Activated CD4-positive, alpha-beta T cell treated with anti-CD3 and anti-CD28 coated beads for 48 hours (primary cell): ENCODE measurements at regions not wholly inside any gene's neighbourhood (a gene's known extent, or its start where the extent isn't known, plus 50 kb on each side); places are given as distances from the start of the nearest gene placed in this dataset.
"Not testable (repeated sequence)": the region's sequence is repeated elsewhere in the genome, so short reads cannot be mapped to it uniquely, and the experiment has no call there.

Source experiments
- DNase-seq: peaks from one replicate; pipeline ENCODE4 v3.0.0-alpha.2; 2020

DNA sequence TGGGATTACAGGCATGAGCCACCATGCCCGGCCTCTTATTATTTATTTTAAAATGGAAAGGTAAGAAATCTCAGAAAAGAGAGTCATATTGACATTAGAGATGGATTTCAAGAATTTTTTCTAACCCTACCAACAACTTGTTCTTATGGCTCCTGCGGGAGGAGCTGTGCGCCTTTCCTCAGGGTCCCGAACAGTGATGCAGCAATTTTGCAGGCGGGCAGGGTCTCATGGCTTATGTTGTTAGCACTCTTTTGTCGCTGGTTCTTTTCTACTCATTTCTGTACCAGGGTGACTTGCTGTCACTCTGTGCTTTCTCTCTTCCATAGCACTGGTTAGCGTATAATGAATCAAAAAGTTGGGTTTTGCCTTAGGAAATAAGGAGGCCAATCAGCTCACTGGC, 148.8 kb upstream of the DLGAP1 start:
- no peak for DNase-seq

DNA sequence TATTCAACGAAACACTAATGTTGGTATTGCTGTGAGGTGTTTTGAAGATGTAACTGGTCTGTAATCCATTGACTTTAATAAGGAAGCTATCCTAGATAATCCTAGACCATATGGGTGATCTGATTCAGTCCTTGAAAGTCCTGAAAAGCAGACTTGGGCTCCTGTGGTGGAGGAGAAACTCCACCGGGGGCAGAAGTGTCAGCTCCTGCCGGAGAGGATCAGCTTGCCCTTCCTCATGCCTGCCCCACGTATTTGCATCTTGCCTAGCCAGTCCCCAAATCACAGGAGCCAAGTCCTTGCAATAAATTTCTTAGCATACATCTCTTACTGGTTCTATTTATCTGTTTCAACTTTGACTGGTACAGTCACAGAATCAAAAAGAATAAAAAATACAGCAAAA, 144.2 kb upstream of the DLGAP1 start:
- DNase-seq = no peak

DNA sequence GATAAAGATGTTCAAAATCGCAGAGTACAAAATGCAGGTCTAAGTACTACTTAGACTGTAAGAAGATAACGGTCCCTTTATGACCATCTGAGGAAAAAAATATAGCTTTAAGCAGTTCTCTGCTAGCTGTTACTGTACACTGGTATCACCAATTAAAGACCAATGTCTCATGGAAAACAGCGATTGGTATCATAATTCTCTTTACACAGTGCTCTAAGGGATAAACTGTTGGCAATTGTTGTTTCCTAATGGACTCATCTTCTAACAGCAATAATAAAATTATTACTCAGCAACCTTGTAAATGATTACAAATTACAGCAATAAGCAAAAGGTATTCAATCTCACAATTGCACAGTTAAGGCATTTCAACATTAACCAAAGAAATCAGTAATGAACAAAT, 142.2 kb upstream of the DLGAP1 start:
- no peak for DNase-seq

DNA sequence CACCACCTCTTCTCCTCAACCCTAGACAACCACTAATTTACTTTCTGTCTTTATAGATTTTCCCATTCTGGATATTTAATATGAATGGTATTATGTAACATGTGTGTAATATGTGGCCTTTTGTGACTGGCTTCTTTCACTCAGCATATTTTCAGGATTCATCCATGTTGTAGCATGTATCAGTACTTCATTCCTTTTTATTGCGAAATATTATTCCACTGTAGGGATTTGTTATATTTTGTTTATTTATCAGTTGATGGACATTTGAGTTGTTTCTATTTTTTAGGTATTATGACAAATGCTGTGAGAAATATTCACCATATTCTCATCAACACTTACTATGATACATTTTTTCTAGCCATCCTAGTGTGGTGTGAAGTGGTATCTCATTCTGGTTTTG, 138.8 kb upstream of the DLGAP1 start:
- DNase-seq = no peak

DNA sequence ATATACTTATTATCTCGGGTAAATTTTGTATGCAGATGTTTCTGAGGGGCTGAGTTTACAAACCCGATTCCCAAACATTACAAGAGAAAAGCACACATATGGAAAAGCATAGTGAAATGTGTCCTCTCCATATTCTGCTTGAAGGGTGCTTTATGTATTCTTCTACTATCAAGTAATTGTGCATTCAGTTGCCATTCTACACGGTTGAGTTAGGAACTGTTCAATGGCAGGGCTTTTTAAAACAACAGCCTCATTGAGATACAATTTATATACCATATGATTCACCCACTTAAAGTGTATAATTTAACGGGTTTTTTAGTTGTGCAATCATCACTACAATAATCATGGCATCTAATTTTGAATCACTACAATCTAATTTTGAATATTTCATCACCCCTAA, 138.4 kb upstream of the DLGAP1 start:
- no peak for DNase-seq

DNA sequence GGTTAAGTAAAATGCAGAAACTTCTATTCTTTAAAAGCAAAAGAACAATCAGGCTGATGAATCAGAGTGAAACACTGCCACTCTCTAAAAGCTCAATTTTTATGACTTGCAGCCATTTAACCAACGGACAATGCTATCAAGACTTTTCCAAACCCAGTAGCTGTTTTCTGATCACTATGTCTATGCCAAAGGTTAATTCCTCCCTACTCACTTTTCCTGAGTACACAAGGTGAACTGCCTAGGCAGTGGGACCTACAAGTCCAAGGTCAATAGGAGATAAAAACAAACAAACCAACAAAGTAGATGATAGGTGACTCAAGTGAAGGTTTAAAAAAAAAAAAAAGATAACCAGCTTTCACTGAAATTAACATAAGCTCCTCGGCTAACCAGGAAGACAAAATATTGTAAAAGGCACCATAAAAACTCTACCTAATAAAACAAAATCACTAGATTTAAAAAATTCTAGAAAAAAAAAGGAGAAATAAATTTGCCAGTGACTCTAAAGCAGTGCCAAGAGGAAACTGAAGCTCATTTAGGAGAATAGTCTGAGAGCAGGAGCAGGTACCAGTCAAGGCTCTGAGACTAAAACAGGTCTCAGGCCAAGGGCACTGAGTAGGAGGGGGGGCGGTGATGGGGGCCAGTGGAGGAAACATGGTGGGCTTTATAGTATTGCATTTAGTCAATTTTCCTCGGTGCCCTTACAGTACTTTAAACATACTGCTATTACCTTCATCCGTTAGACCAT, 134.1 kb upstream of the DLGAP1 start:
- DNase-seq = no peak

DNA sequence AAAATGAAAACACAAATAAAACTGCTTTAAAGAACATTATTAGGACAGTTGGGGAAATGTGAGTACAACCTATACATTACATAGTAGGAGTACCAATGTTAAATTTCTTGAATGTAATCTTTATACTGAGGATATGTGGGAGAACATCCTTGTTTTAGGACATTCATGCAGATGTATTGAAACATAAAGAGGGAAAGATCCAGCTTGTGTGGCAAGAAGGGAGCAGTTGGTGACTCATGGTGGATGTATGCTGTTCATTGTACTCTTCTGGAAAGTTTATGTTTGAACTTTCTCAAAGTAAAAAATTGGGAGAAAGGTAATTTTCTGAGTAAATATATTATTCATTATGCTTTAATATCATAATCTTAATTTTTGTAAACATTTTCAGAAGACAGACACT, 132.1 kb upstream of the DLGAP1 start:
- DNase-seq = no peak

DNA sequence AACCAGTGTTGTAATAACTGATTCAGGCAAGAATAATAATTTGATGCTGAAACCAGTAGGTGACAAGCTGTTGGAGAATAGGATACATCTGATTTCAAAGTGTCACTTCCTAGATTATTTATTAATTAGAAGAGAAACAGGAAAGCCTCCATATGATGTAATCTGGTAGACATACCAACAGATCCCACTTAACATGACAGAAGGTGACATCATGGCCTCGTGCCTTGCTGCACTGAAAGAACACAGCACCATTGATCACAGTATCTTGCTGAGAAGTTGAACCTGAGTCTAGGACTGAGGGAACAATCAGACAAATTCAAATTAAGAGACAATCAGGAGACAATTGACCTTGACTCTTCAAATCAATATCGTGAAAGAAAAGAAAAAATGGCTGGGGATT, 131.6 kb upstream of the DLGAP1 start:
- DNase-seq = no peak

DNA sequence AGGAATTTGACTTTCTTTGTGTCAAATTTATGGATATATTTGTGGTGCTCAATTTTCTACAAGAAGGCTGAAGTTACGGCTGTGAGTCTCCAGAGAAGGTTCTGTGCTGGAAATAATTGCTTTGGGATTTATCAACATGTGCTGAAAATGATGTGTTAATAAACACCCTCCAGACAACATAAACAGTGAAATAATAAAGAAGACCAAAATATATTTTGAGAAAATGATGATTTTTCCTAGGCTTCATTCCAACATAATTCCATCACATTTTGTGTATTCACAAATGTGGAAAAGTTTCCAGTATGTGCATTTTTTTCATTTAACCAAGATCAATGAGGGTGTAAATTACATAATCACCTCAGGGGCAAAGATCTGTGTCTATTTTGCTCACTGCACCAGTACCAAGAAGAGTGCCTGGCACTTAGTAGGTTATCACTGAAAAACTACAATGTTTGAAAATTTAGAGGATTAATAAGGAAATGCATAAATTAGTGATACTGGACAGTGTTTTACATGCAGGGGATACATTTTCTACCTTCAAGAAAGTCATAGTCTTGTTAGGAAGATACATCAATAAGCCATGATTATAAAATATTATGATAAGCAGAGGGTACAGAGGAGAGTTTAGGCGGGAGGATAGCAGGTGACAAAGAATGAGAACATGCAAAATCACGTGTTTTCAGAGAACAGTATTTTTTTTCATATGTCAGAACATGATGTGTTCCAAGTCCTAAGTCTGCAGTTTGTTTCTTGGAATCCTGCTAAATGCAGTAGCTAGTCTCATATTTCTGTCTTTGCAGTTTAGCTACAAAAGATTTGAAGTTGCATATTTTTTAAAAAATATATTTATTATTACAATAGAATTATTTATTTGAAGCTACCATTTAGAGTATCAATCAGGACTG, 127.6 kb upstream of the DLGAP1 start:
- DNase-seq = no peak

DNA sequence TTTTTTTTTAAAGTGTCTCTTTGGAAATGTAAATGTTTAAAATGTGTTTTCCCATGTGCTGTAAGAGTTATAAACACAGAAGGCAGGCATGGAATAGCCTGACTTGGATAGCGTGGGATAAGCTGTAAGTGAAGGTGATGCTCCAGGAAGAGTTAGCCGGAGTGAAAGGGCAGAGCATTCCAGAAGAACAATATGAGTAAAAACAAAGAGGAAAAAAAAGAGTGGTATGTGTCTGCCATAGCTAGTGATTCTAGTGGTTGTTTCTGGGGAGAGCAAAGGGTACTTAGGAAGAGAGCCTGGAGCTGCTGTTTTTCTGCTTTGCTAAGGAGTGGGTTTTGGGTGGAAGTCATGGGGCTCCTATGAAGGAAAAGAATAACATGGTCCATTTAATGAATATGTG, 126.9 kb upstream of the DLGAP1 start:
- DNase-seq = no peak

DNA sequence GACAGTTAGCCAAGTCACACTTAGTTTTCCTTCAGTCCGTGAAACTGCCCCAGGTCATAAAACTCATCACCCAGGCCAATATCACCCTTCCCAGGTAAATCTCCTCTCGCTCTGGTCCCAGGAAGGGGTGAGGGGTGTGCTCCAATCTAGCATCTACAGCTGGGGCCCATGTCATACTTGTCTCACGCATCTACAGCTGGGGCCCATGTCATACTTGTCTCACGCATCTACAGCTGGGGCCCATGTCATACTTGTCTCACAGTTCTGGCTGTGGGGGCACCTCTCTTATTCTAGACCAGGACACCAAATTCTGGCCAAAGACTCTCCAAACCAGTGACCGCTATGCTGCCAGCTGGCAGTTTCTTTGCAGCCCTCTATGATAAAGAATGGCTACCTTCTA, 123.3 kb upstream of the DLGAP1 start:
- no peak for DNase-seq

DNA sequence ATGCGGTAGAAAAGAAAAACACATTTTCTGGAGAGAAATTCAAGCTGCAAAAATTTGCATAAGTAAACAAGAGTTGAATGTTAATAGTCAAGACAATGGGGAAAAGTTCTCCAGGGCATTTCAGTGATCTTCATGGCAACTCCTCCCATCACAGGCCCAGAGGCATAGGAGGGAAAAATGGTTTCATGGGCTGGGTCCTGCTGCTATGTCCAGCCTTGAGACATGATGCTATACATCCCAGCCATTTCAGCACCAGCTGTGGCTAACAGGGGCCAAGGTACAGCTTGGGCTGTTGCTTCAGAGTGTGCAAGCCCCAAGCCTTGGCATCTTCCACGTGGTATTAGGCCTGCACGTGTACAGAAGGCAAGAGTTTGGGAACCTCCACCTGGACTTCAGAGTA, 118.6 kb upstream of the DLGAP1 start:
- DNase-seq = no peak

DNA sequence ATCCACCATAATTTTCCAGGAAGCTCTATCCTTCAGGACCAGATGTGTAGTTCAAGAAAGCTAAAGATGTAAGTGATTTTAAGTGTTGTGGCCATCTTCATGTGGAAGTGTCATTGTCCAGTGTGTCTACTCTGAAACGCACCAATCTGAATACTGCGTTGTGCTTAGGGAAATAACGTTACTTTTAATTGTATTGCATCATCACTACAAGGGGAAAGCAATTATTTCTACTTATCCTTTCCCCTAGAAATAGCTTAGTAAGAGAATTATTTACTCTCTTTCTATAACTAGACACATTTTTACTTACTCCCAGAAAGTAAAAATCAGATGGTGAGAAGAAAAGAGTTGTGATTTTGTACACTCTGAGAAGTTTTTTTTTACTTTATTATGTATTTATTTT, 102.4 kb upstream of the DLGAP1 start:
- no peak for DNase-seq

DNA sequence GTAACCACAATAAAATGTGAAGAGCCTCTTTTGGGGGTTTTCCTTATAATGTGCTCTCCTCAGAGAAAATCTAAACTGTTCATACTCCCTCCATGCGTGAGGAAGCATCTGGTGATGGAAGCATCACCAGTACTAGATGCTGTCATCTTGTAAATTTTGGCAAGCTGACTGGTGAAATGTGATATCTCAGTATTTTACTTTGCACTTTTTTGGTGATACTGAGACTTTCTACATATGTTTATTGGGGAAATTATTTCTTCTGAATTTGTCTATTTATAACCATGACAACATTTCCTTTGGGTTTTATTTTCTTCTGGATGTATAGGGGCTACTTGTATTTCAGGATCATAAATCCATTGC, 95.9 kb upstream of the DLGAP1 start:
- DNase-seq = no peak

DNA sequence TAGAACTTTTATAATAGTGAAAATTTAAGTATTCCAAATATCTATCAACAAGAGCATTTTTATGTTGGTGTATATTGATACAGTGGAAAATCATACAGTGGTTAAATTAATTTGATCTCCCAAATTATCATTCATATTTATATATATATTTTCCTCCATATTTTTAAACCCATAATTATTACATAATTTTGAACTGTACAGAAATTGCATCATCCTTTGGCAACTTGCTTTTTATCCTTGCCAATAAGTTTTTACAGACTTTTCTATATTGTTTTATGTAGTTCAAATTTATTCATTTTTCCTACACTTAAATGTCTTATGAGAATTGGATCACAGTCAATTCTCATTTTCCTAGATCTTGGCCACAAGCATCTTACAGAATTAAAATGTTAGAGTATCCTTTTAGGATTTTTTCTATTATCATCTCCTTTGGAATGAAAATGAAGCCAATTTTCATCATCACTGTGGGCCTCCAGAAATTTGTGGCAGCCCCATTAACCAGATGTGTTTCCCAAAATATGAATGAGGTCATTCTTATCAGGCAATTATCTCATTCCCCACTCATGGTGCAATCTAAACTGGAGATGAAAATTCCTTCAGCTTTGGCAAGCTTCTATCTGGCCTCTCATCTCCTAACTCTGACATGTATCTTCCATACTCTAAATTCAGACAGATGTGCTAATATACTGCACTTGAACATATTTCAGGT, 94.2 kb upstream of the DLGAP1 start:
- no peak for DNase-seq

DNA sequence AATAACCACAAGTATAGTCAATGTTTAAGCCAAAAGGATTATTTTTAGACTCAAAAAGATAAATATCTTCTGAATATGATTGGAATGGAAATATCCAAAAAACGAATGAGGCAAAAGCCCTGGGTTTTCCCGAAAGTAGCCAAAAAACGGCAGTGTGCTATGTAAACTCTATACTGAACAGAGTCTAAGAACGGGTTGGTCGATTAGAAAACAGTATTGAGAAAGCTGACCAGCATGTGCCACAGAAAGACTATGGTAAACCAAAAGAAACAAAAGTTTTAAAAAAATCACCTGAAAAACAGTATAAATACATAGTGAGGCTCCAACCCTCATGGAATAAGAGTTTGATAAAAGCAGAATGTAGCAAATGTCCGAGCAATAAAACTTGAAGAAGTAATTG, 92.0 kb upstream of the DLGAP1 start:
- DNase-seq = no peak

DNA sequence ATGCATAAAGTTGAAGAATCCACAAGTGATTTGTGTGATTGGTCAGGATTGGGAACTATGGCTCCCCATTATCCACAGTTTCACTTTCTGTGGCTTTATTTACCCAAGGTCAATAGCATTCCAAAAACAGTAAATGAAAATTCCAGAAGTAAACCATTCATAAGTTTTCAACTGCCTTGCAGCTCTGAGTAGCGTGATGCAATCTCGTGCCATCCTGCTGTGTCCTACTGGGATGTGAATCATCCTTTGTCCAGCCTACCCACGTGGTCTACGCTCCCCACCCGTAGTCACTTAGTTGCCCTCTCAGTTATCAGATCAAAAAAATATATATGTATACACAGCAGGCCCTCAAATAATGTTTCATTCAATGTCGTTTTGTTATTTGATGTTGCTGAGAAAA, 89.0 kb upstream of the DLGAP1 start:
- no peak for DNase-seq

DNA sequence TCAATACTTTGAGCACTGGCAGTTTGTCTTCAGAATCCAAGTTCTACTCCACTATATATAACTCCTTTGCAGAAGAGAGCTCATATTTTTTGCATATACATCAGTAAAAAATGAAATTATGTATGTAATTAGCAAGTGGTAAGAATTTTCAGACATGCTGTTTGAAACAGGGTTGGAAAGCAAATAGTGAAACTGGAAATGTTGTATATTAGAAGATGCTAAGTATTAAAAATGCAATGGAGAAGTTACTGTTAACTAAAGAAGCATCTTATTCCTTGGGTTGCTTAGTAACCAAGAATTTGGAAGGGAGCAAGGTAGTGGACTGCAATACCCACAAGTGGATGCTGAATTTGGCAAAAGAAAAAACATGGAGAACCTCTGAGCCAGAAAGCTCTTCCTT, 88.6 kb upstream of the DLGAP1 start:
- DNase-seq = no peak

DNA sequence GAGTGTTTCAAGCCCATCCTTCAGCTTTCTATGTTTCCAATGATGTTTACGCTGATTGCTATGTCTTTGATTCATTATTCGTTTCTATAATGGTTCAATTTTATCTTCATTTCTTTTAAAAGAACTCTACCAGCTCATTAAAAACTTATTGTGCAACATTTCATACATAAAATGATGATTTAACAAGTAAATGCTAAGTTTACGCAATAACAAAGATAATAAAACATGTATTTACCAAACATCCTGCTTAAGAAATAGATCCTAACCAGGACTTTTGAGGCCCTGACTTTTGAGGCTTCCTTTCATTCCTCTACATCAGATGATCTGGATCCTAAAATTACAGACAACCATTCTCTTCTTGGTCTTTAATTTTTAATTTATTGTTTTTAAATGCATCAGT, 86.5 kb upstream of the DLGAP1 start:
- DNase-seq = no peak

DNA sequence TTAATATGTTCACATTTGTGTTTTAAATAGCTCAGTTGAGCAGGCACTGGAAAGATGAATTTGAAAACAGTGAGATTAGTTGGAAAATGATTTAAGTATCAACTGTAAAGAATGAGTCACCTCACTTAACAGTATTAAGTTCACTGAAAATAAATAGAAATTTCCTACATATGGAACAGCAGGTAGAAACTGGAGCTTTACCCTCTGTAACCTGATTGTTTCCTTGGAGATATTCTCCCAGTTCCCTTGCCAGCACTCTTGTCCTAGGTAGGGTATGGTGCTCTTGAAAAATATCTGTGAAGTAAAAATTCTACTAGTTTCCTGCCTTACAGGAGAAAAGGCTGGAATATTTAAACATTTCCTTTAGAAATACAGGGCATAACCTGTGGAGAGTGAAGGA, 81.3 kb upstream of the DLGAP1 start:
- DNase-seq = no peak

DNA sequence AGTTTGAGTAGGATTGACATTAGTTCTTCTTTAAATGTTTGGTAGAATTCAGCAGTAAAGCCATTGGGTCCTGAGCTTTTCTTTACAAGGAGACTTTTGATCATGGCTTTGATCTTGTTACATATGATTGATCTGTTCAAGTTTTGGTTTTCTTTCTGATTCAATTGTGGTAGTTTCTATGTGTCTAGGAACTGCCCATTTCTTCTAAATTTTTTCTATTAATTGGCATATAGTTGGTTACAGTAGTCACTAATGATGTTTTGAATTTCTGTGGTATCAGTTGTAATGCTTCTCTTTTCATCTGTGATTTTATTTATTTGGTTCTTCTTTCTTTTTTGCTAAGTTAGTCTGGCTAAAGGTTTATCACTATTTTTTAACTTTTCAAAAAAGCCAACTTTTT, 73.3 kb upstream of the DLGAP1 start:
- no peak for DNase-seq

DNA sequence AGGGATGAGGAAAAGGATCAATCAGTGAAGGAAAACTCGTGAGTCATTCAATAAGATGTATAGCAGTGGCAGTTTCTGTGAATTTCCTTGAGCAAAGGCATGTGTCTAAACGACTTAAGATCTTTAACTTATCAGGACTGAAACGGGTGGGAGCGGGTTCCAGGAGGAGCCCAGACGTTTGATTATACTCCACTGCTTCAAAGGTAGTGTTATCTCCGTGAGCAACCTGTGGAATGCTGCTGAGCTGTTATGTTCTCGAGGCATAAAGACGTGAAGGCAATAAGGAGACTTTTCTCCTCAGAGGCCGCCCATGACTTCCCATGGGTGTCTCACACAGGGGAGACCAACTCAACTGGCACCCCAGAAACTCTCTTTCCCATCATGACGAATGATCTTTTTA, 72.7 kb upstream of the DLGAP1 start:
- not testable (repeated sequence) for DNase-seq

DNA sequence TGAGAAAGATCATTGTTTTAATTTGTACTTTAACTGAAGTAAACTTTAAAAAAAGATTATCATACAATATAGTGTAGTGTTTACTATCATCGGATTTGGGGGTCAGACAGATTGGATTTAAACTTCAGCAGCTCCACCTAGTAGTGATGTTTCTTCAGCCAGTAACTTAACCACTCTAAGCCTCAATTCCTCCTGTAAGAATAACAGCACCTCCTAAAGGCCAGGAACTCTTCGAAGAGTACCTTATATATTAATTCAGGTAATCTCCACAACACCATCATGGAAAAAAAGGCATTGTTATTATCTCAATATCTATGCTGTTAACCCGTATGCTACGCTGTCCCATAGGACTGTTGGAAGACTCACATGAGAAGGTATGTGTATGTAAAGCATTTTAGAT, 69.0 kb upstream of the DLGAP1 start:
- DNase-seq = no peak

DNA sequence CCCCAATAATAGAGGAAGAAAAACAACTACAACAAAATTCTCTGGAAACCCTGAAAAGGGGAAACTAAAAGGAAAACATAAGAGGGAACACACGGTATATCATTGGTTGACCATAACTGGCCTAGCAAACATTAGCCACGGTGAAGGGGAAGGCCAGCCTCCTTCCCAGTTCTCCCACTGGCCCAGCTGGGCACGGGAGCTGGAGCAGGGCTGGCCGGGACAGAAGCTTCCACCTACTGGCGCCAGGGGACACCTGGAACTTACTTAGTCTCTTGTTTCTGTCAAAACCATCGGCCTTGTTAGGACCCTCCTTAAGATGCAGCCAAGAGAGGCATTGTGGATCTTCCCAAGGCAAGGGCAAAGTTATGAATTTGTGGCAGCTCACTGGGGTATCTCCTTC, 56.1 kb upstream of the DLGAP1 start:
- no peak for DNase-seq
